Left lung (tissue), 4 donors: ENCODE measurements at regions not wholly inside any gene's neighbourhood (a gene's known extent, or its start where the extent isn't known, plus 50 kb on each side); places are given as distances from the start of the nearest gene placed in this dataset.

Experiments used
- ATAC-seq: fragments of 200-7000 bp; cut with Tn5 transposase; one replicate; pipeline ENCODE4 v1.9.1; 2020; ENCODE audit warnings: moderate library complexity
- DNase-seq, 4 donors: peaks; one replicate each; pipeline ENCODE4 v3.0.0-alpha.2; 2013 to 2020
- H3K27ac ChIP-seq, 2 donors: fragments of 200-600 bp; sonication (generic) in 1 of 2; one replicate each; pipeline versions ENCODE4 v1.5.0 to v1.8.0; 2020 to 2021
- H3K27me3 ChIP-seq, 2 donors: fragments of 200-600 bp; sonication (generic) in 1 of 2; one replicate each; pipeline versions ENCODE4 v1.5.0 to v1.8.0; 2020 to 2021
- H3K36me3 ChIP-seq, 2 donors: fragments of 200-600 bp; sonication (generic) in 1 of 2; one replicate each; pipeline versions ENCODE4 v1.5.0 to v1.8.0; 2020 to 2021
- H3K4me1 ChIP-seq, 2 donors: fragments of 200-600 bp; one replicate each; pipeline ENCODE4 v1.8.0; 2021
- H3K4me3 ChIP-seq, 2 donors: fragments of 200-600 bp; sonication (generic) in 1 of 2; one replicate each; pipeline versions ENCODE4 v1.5.0 to v1.8.0; 2020 to 2021; ENCODE audit warnings: mild to moderate bottlenecking in 1 of 2
- H3K9me3 ChIP-seq, 2 donors: fragments of 200-600 bp; sonication (generic) in 1 of 2; one replicate each; pipeline versions ENCODE4 v1.5.0 to v1.8.0; 2020 to 2021
- intact Hi-C, 2 donors: fragments of 100-400 bp; cut with DNase I; formaldehyde crosslinking; loops; one replicate each; pipeline versions ENCODE4 v1.11.2 to v1.14.2; 2022
- TF ChIP-seq, protein P1 (sequence below), 2 donors: fragments of 200-600 bp; sonication (generic) in 1 of 2; IDR thresholded peaks; one replicate each; pipeline versions ENCODE4 v1.5.0 to v1.8.0; 2021; ENCODE audit warnings: antibody characterized with exemption in 2 of 2
- donor health status: DM: no; HTN: yes; CAD: no.
- donor health status: DM: no; HTN: no; CAD: no.

DNA sequence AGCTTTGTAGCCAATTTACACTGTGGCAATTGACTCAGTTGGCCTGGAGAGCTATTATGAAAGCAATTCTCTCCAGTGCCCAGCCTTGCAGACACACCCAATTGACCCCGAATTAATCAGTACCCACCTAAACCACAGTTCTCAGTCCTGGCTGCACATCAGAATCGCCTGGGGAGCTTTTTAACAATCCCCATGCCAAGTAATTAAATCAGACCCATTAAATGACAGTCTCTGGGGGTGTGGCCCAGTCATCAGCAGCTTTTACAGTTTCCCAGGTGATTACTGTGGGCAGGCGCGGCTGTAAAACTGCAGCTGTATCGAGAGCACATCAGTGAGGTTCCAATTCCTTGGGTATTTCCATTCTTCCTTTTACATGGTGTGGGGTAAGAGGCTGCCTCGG, 460.9 kb upstream of the FAT1 start:
- no peak for ATAC-seq
- no peaks in the 10 kb centered on the region for H3K4me1 ChIP-seq
- no peak overlapping the region for H3K4me3 ChIP-seq
- H3K9me3 ChIP-seq: no peaks in the 10 kb centered on the region
- no peaks in the 10 kb centered on the region for H3K27me3 ChIP-seq
- no peak overlapping the region for H3K27ac ChIP-seq
- DNase-seq: no peak
- TF ChIP-seq, protein P1, sequence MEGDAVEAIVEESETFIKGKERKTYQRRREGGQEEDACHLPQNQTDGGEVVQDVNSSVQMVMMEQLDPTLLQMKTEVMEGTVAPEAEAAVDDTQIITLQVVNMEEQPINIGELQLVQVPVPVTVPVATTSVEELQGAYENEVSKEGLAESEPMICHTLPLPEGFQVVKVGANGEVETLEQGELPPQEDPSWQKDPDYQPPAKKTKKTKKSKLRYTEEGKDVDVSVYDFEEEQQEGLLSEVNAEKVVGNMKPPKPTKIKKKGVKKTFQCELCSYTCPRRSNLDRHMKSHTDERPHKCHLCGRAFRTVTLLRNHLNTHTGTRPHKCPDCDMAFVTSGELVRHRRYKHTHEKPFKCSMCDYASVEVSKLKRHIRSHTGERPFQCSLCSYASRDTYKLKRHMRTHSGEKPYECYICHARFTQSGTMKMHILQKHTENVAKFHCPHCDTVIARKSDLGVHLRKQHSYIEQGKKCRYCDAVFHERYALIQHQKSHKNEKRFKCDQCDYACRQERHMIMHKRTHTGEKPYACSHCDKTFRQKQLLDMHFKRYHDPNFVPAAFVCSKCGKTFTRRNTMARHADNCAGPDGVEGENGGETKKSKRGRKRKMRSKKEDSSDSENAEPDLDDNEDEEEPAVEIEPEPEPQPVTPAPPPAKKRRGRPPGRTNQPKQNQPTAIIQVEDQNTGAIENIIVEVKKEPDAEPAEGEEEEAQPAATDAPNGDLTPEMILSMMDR (IDR thresholded peaks at IDR 0.05): no peak
- H3K36me3 ChIP-seq: no peaks in the 10 kb centered on the region
- intact Hi-C loops: no loop called here

DNA sequence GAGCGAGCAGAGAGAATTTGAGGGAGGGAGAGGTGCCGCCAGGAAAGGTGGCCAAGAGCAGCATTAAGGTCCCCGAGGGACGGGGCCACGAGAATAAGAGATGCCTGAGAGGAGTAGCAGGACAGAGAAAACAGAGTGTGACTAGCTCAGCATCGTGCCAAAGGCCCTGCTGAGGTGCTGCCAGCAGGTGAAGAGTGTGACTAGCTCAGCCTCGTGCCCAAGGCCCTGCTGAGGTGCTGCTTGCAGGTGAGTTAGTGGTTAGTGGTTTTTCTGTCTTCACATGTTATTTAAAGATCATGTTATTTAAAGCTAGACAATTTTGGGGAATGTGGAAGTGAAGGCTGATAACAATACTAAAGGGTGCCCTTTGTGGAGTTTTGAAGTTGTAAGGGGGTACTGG, 464.5 kb upstream of the FAT1 start:
- Histone ChIP-seq H3K4me1 (no peaks in the 10 kb centered on the region), H3K36me3 (no peaks in the 10 kb centered on the region), H3K27me3 (no peaks in the 10 kb centered on the region), H3K27ac (no peak overlapping the region), H3K9me3 (no peaks in the 10 kb centered on the region), H3K4me3 (no peak overlapping the region)
- DNase-seq (no peak), ATAC-seq (no peak)
- TF ChIP-seq, protein P1 (IDR thresholded peaks at IDR 0.05): no peak
- intact Hi-C loops: no loop called here

DNA sequence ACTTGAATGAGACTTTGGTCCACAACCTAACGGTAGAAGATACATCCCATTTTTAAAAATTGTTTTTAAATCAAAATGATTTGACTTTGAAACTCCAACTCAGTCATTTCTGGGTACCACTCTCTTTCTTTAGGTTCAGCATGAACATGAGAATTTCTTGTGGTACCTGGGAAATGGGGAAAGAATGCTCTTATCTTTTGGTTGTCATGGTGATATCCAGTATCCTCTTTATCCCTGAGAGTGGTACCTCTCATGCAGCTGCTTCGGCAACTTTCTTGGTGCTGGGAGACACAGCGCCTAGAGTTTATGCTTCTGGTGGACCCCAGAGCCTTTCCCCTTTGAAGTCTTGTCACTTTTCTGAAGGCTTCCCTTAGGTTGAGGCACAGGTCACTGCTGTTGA, 465.1 kb upstream of the FAT1 start:
- TF ChIP-seq, protein P1 (IDR thresholded peaks at IDR 0.05): no peak
- intact Hi-C loops: no loop called here
- Histone ChIP-seq H3K9me3 (no peaks in the 10 kb centered on the region), H3K27me3 (no peaks in the 10 kb centered on the region), H3K4me1 (no peaks in the 10 kb centered on the region), H3K36me3 (no peaks in the 10 kb centered on the region), H3K27ac (no peak overlapping the region), H3K4me3 (no peak overlapping the region)
- DNase-seq (no peak), ATAC-seq (no peak)

DNA sequence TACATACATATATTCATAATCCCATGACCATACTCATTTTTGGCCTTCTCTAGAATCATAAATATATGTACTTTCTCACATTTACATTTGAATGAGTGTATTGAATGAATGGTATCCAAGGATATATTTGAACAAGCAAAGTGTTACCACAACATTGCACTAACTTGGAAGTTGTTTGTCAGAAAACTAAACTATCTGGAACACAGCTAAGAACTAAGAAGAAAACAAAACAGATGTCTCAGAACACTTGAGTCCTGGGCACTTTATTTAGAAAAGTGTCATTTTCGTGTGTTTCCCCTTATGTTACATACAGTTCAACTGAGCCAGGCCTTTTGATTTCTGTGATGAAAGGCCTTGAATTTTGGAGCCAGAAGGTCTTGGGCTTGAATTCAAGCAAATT, 466.7 kb upstream of the FAT1 start:
- Histone ChIP-seq H3K36me3 (no peaks in the 10 kb centered on the region), H3K27ac (no peak overlapping the region), H3K27me3 (no peaks in the 10 kb centered on the region), H3K9me3 (no peaks in the 10 kb centered on the region), H3K4me3 (no peak overlapping the region), H3K4me1 (no peaks in the 10 kb centered on the region)
- DNase-seq (peak in 2 of 4 donors; percentile 53 to 63), ATAC-seq (no peak)
- intact Hi-C loops: no loop called here
- TF ChIP-seq, protein P1 (IDR thresholded peaks at IDR 0.05): no peak

DNA sequence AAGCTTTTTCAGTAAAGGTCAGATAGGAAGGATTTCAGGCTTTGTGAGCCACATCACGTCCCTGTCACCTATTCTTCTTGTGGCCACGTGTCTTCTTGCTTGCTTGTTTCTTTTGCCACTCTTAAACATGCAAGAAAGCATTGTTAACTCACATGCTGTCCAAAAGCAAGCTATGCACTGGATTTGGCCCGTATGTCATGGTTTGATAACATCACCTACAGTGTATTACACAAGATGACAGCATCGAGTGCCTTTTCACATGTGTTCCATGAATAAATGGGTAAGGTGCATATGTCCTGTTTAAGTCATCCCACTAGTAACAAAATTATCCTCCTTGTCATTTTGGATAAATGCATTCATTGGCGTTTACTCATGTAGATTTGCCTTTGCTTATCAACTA, 468.0 kb upstream of the FAT1 start:
- H3K27me3 ChIP-seq: no peaks in the 10 kb centered on the region
- DNase-seq: no peak
- no peak overlapping the region for H3K27ac ChIP-seq
- no peak overlapping the region for H3K4me3 ChIP-seq
- no peak for ATAC-seq
- H3K4me1 ChIP-seq: no peaks in the 10 kb centered on the region
- no peaks in the 10 kb centered on the region for H3K9me3 ChIP-seq
- TF ChIP-seq, protein P1 (IDR thresholded peaks at IDR 0.05): no peak
- intact Hi-C loops: no loop called here
- no peaks in the 10 kb centered on the region for H3K36me3 ChIP-seq
